EH (cell line): ENCODE measurements at regions not wholly inside any gene's neighbourhood (a gene's known extent, or its start where the extent isn't known, plus 50 kb on each side); places are given as distances from the start of the nearest gene placed in this dataset.
"Not testable (repeated sequence)": the region's sequence is repeated elsewhere in the genome, so short reads cannot be mapped to it uniquely, and the experiment has no call there.

Experiments used
- DNase-seq: peaks from one replicate; pipeline ENCODE4 v3.0.0-alpha.2; 2015; ENCODE audit warnings: low read depth

DNA sequence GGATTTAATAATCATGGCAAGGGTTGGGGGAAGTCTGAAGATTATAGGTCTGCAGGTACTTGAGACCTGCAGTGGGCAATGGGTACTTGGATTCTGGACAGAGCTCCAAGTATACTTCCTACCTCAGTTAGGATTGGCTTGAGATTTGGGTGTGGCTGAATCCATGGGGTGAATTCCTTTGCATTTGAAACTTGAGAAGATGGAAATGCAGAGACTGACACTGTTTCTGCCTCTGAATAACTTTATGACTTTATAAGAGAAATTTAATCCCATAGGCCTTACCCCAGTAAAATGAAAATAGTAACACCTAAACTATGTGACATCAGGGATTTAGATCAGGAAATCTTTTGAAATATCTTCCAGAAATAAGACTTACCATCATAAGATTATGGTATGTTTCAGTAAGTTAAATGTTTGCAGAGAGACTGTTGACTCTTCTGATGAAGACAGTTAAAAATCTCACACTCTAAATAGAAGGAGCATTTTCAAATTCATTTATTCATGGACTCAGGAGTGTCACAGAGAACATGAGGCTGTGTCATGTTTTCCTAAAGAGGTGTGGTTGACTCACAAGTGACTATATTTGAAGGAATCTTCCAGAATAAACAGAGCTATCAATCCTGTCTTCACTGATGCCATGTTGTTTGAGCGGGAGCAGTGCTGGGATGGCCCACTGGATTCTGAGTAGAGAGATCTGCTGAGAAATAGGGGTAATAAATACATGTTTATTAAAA, 513.5 kb upstream of the NR3C2 start:
- no peak for DNase-seq

DNA sequence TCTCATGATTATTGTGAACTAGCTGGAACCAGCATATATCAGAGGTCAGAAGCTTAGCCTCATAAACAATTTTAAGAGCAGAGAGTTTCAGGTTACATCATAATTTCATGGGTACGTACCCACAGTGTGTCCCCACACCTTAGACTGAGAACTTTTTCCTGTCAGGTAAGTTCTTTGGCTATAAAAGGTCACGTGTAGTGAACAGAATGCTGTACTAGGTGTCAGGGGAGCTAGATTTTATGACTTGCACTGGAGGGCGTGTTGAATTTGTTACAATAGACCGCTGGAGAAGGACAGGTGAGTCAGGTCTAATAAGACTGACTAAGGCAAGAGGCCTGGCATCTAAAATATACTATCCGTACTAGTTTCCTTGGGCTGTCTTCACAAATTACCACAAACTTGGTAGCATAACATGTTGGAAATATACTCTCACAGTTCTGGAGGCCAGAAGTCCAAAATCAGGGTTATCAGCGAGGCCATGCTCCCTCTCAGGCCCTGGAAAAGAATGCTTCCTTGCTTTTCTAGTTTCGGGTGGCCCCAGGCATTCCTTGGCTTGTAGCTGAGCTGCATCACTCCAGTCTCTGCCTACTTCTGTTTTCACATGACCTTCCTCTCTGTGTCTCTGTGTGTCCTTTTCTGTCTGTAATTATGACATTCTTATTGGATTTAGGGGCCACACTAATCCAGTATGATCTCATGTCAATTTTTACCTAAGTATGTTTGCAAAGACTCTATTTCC, 512.0 kb upstream of the NR3C2 start:
- DNase-seq: no peak

DNA sequence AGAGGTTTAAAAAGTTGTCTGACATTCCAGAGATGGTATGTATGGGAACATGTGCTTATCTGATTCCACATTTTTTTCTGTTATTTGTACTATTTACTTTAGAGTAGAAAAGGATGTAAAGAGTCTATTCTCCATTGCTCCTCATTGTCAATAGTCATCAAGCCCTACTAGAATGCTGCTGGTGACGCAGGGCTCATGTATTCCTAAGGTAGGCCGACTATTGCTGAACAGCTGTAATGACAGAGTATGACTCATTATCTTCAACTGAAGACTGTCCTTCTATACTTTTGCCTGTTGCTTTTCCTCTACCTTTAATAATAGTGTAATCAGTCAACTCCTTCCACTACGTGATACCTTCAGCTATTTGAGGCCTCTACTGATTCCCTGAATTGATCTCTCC, 509.1 kb upstream of the NR3C2 start:
- no peak for DNase-seq

DNA sequence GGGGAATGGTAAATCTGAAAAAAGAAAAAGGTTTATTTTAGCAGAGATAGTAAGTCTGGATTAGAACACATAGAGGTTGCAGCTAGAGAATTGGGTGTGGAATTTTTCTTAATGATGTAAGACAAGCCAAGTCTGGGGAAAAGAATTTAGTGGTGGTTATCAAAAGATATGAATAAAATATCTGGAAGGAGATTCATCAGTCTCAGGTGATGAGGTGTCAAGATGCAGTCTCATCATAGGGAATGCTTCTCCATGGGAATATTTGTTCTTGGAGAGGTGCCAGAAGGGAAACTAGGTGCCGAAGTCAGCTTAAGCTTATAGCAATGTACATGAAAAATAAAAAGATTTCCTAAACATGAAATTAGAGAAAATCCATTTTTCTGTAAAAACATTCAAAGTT, 504.1 kb upstream of the NR3C2 start:
- DNase-seq: no peak

DNA sequence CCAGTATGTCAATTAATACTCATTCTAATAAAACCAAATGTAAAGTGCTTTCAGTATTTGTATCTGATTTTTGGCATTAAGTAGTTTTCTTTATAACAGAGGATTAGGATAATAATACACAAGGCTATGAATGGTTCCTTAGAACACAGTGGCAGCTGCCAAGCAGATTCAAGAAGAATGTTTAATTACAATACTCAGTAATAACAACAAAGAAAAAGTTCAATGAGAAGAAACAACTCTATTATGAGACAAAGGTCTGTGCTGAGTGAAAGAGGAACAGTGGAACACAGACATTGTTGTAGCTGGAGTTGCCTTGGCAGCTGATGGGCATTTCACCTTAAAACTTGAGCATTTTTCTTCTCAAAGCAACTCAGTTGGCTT, 502.6 kb upstream of the NR3C2 start:
- DNase-seq: no peak

DNA sequence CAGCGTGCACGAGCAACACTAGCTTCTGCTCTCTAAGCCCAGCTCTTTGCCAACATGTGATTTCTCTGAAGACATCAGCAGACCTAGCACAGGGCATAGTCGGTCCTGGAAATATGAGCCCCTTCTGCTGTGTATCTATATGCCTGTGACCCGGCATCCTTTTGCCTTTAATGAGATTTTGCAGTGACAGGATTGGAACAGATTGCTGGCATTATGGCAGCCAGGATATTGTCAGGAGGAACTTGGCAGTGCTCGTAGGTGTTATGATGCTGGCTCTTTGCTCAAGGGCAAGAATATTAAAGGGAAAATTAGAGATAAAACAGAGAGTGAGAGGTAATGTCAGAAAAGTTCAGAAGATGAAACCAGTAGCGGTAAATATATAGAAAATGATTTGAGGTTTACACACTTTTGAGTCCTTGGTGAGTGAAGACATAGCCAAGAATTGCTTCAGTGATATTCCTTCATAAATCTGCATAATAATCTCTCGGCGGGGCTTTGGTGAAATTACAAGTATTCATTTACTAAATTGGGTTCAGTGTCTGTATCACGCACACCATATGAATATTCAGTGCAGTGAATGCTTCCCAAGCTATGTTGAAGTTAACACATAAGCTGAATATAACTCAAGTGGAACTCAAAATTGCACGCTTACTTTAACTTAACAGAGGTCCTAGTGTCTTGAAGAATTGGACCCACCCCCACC, 502.1 kb upstream of the NR3C2 start:
- DNase-seq: no peak

DNA sequence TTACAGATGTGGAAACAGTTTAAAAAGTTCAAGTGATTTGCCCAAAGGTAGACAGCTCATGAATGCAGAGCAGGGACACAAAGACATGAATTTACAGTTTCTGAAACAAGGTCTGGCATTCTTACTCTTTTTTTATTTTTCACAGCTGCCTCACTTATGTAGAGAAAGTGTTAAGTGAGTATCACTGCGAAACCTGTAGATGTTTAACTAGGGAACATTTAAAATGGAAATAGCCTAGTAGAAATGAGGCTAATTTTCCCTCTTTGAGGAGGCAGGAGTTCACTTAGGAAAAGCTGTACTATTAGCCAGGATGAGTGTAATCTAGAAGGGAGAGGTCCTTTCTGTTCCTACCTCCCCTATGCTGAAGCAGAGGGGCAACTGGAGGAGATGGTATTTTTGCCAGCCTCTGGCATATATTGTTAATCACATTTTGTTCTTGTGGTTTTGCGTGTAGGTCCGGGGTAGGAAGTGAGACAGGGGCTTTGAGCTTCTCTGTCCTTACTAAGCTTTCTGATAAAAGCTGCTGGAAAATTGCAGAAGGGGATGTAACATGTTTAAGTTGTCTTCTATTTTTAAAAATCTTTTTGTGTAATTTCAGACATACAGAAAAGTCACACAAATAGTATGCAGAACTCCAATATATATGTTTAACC, 492.8 kb upstream of the NR3C2 start:
- DNase-seq: no peak

DNA sequence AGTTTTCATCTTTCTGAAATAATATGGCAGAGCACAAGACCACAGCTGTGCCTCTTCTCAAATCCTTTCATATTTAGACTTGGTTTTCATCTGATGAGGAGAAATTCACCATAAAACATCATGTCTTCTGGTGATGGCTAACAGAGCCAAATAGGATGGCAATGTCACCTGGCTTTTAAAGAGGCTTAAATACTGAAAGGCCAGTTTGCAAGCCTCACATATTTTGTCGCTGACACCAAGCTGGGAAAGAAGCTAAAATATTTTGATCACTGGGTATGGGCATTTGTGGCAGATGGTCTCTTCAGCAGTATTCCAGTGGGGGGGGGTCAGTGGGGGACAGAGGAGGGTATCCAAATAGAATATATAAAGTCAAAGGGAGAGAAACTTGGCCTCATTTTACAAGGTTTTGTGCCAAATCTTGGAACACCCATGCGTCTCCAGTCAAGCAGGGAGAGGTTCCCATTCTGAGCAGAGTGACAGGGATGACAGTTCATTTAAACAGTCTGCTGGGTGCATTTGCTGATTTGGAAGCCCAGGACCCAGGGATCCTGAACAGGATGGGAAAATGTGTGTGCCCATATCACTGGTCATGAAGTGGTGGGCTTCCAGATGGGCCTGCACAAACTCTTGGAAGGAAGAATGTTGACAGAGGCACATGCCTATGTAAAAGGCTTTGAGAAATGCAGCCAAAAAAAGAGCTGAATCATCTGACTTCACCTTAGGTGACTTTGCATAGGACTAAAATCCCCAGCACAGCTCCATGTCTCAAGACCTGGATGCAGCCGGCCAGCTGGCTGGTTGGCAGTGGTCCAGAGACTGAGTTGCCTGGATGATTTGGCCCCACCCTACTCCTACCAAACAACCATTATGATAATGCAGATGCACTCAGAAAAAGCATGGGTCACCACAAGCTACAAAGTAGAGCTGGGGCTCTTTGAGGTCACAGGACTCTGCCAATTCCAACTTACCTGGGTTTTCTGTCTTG, 484.4 kb upstream of the NR3C2 start:
- DNase-seq: no peak

DNA sequence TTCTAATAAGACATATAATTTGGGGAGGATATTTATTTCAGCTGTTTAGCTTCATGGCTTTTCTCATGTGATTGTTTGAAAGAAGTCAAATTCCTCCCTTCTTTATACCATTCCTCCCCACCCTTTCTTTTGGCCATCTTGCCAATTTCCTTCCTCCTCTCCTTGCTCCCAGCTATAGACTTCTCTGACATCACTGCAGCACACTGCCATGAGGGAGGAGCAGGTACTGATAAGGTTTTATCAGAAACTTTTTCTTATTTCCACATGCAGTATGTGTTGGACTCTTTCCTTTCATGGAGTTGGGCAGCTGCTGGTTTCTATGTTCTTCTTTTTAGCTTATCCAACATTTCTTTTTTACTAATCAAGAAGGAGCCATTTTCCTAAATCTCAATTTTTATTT, 481.7 kb upstream of the NR3C2 start:
- no peak for DNase-seq

DNA sequence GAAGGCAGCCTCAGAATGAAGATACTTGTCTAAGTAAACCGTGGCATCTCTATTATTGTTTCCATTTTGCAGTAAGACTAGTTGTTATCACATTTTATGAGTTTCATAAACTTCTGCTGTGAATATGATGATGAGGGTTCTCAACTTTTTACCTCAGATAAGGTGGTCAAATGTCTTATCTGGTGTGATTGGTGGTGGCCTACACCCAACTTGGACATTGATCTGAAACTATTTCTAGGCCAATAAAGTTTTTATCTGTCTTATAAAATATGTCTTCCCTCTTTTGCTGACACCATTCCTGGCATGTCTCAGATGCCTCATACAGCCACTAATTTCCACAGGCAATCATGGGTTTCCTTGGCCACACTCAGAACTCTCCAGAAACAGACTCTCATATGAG, 480.3 kb upstream of the NR3C2 start:
- DNase-seq: no peak

DNA sequence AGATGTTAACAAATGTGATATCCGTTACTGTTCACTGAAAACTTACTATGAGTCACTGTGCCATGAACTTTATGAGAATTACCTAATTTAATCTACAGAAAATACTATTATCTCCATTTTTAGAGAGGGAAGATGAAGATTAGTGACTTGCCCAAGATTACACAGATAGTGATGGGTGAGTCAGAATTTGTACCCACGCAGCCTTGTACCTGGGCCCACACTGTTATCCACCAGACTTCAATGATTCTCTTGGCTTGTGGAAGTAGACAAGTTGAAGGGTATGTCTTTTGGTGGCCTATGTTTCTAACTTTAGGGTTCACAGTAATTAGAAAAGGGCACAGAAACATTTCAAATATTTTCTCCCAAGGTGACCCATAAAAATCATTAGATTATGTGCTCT, 472.5 kb upstream of the NR3C2 start:
- DNase-seq: no peak

DNA sequence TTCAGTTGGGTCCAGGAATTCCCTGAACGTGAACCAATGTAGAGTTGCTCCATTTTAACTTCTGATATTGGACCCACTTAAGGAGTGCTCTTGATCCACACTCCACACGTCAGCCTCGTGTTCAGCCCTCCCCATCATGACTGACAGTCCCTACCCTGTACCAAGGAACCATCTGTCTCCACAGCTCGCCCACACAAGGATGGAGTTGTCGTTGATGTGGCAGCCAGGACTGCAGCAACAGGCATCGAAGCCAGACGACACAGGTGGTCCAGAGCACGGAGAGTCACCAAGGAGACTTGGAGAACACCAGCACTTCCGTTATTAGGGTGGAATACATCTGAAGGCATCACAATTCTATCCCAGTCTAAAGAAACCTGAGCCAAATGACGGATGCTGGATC, 472.1 kb upstream of the NR3C2 start:
- DNase-seq: no peak

DNA sequence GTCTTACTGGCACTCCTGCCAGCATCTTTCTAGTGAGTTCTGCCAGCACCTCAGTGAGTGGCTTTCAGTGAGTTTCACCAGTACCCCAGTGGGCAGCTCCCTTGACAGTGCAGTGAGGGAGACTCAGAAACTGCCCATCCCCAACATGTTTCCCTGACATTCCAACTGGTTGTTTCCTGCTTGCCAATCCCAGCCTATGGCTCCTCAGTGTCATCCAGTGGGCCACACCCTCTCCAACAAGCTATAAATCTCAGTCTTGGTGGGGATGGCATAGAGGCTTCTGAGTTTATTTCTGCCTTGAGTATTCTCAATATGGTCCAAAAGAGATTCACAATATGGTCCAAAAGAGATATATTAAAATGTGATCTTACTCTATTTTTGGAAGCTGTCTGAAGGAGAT, 461.2 kb upstream of the NR3C2 start:
- no peak for DNase-seq

DNA sequence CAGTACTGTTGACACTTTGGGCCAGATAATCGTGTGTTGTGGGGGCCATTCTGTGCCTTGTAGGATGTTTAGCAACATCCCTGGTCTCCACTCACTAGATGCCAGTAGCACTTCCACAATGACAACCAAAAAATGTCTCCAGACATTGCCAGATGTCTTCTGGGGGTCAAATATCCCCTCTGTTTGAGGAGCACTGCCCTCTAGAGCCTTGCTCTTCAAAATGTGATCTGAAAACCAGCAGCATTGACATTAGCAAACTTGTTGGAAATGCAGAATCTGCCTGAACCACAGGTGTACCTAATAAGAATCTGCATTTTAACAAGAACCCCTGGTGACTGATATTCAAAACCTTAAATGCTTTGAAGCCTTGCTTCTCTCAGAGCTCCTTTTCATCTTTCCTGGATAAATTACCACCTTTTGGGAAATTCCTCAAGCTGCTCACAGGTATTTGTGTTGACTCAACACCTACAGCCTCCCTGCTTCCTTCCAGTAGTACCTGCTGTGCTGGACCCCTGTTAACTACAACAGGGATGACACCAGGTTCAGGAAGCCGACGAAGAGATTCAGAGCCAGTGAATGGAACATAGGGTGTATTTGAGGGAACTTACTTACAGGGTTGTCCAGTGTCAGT, 459.0 kb upstream of the NR3C2 start:
- DNase-seq: no peak

DNA sequence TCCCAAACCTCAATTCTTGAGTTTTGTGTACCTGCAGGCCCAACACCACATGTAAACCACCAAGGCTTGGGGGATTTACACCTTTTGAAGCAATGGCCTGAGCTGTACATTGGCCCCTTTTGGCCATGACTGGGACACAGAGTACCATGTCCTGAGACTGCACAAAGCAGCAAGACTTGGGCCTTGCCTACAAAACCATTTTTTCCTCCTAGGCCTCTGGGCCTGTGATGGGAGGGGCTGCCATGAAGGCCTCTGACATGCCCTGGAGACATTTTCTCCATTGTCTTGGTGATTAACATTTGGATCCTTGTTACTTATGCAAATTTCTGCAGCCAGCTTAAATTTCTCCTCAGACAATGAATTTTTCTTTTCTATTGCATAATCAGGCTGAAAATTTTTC, 455.9 kb upstream of the NR3C2 start:
- DNase-seq: not testable (repeated sequence)

DNA sequence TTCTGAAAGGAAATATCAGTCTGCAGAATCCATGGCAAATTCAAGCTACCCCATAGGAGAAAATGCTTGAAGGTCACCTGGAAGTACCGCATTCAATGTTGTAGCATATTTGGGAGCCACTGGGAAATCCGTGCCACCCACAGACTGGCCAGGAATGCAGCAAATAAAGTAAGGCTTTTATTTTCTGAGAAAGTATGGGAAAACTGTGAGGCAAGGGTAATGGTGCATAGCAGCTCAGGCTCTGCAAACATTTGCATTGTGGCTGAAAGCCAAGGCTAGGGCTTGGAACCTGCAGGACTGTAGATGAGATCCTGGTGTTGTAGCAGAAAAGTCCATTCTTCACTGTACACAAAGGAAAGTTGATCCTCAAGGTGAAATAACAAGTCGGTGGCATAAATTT, 450.9 kb upstream of the NR3C2 start:
- DNase-seq: no peak

DNA sequence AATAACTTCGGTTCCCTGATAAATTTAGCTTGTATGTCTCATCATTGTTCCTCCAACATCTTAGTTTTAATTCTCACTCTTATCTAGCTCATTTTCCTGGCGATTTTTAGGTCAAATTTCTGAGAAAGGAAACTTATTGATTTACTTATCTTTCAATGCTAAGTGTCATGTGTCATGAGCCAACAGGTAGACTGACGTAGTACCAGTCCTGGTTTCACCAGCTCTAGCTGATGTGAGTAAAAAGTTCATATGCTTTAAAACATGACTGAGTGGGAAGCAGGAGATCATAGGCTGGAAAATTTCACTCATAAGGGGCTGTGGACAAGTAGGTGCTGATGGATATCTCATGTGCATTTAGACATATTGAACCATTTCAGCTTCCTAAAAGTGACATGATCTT, 441.7 kb upstream of the NR3C2 start:
- DNase-seq: no peak

DNA sequence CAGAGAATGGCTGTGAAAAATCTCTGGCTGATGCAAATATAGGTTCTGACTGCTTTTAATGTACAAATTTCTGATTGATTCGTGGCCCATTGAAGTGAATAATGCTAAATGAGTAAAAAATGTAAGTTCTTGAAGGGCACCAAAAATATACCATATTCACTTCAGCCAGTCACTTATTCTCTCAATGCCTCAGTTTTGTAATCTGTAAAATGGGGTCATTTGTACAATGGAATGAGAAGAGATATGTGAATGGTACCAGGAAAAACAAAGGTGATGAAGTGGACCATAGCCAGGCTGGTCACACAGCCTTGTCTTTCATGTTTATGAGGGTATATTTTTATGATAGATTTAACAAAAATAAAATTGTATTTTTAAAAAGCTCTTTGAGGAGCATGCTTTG, 441.2 kb upstream of the NR3C2 start:
- no peak for DNase-seq

DNA sequence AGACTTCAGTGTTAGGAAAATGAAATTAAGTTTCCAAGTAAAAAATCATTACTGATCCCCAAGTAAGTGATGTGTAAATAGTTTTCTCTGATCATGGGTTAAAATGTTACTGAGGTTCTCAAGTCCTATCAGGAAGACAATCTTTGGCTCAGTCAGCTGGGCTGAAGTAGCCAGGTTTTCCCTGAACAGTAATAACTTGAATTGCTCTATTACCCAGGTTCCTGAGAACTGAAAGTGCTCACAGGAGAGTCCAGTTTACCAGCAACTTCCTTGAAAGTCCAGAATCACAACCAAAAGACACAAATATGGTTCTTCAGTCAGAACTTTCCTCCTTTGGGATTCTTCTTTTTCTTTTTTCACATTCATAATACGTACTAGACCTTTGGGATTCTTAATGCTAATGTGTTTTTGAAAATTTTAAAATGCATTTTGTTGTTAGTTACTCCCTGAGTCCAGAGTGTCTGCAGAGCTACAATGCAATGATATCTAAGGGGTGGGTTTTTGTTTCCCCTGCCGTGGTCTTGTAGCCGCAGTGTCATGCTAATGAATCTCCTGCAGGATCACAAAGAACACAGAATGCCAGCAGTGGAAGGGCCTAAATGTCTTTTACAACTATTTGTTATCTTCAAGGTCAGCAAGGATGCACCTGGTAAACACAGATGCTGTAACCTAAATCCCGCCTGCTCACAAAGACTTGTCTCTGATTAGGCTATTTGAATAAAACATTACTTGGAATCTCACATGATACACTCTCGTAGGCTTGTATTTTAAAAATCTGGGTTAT, 439.8 kb upstream of the NR3C2 start:
- no peak for DNase-seq

DNA sequence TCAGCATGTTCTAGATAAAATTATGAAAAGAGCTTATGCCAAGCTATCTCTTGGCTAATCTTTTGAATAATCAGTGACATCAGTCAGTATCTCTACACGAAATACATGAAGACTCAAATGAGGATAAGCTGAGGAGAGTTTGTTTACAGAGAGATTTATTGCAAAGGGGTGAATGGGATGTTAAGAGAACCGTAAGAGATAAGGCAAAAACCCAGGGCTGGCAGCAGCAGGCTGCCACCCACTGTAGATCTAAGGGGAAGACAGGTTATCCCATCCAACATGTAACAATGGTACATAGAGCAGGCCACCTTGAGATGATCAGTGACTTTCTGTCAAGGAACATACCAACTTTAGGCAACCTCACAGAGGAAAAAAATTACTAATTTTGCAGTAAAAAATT, 432.1 kb upstream of the NR3C2 start:
- DNase-seq: no peak
